ENCODE measurements at regions not wholly inside any gene's neighbourhood (a gene's known extent, or its start where the extent isn't known, plus 50 kb on each side); places are given as distances from the start of the nearest gene placed in this dataset.

GRCh38 chr10:131777162-131777561 is 123.6 kb upstream of the PPP2R2D start:
- TF ChIP-seq CTCF (IDR thresholded peaks at IDR 0.05), result no peak
- Histone ChIP-seq H3K4me1 (no peaks in the 10 kb centered on the region), H3K9me3 (peaks cover 0 to 38% (median 19%) of the 10 kb centered on the region in 3 donors), H3K27me3 (peaks cover 0 to 15% of the 10 kb centered on the region in 2 donors), H3K4me3 (no peak overlapping the region), H3K36me3 (no peaks in the 10 kb centered on the region), H3K27ac (no peak overlapping the region)
- no peak for DNase-seq
- intact Hi-C loops (cut with DNase I; ENCODE audit: low total_unique reads), result no loop called here

GRCh38 chr10:131777921-131778320 is 122.9 kb upstream of the PPP2R2D start:
- intact Hi-C loops (cut with DNase I; ENCODE audit: low total_unique reads), result no loop called here
- Histone ChIP-seq H3K4me3 (no peak overlapping the region), H3K36me3 (no peaks in the 10 kb centered on the region), H3K4me1 (no peaks in the 10 kb centered on the region), H3K27ac (no peak overlapping the region), H3K27me3 (peaks cover 0 to 13% of the 10 kb centered on the region in 2 donors), H3K9me3 (peaks cover 0 to 38% (median 19%) of the 10 kb centered on the region in 3 donors)
- DNase-seq, result peak in 1 of 2 donors; percentile 31
- no peak for TF ChIP-seq CTCF (IDR thresholded peaks at IDR 0.05)

- intact Hi-C loops (cut with DNase I; ENCODE audit: low total_unique reads), result no loop called here
- DNase-seq, result peak in 1 of 2 donors; percentile 39
- peaks cover 0 to 38% (median 19%) of the 10 kb centered on the region in 3 donors for H3K9me3 ChIP-seq
- no peak overlapping the region for H3K27ac ChIP-seq
- H3K4me1 ChIP-seq, result no peaks in the 10 kb centered on the region
- no peak for TF ChIP-seq CTCF (IDR thresholded peaks at IDR 0.05)
- H3K4me3 ChIP-seq, result no peak overlapping the region
- H3K36me3 ChIP-seq, result no peaks in the 10 kb centered on the region
- peaks cover 0 to 12% of the 10 kb centered on the region in 2 donors for H3K27me3 ChIP-seq
These were observed 122.4 kb upstream of the PPP2R2D start for GRCh38 chr10:131778385-131778784.

- Histone ChIP-seq H3K9me3 (peaks cover 0 to 38% (median 19%) of the 10 kb centered on the region in 3 donors), H3K4me3 (no peak overlapping the region), H3K27me3 (peaks cover 0 to 12% of the 10 kb centered on the region in 2 donors), H3K36me3 (no peaks in the 10 kb centered on the region), H3K4me1 (no peaks in the 10 kb centered on the region), H3K27ac (no peak overlapping the region)
- peak in 1 of 2 donors; percentile 27 for DNase-seq
- TF ChIP-seq CTCF (IDR thresholded peaks at IDR 0.05), result no peak
- intact Hi-C loops (cut with DNase I; ENCODE audit: low total_unique reads), result no loop called here
These were observed 122.0 kb upstream of the PPP2R2D start for GRCh38 chr10:131778842-131779241.

- Histone ChIP-seq H3K27me3 (peaks cover 0 to 10% of the 10 kb centered on the region in 2 donors), H3K4me3 (no peak overlapping the region), H3K36me3 (no peaks in the 10 kb centered on the region), H3K4me1 (no peaks in the 10 kb centered on the region), H3K27ac (no peak overlapping the region), H3K9me3 (peaks cover 0 to 36% (median 19%) of the 10 kb centered on the region in 3 donors)
- intact Hi-C loops (cut with DNase I; ENCODE audit: low total_unique reads), result no loop called here
- DNase-seq, result no peak
- no peak for TF ChIP-seq CTCF (IDR thresholded peaks at IDR 0.05)
These were observed 121.0 kb upstream of the PPP2R2D start for GRCh38 chr10:131779661-131780394.

Data from tibial artery (tissue), 4 donors.